K562 (cell line): ENCODE measurements at regions not wholly inside any gene's neighbourhood (a gene's known extent, or its start where the extent isn't known, plus 50 kb on each side); places are given as distances from the start of the nearest gene placed in this dataset.

Source experiments
- ARID1B ChIP-seq: fragments of 450-650 bp; IDR thresholded peaks from 2 replicates; pipeline ENCODE4 v1.6.1; 2016; ENCODE audit warnings: antibody characterized with exemption, mild to moderate bottlenecking, inconsistent platforms
- C11orf30 ChIP-seq: fragments of 450-650 bp; IDR thresholded peaks from 2 replicates; pipeline ENCODE4 v1.6.1; 2016; ENCODE audit warnings: low read depth, mild to moderate bottlenecking
- CBX3 ChIP-seq, 2 experiments: IDR thresholded peaks; 1 replicate in 1 of 2; 2 replicates in 1 of 2; pipeline ENCODE4 v1.6.1; 2012; ENCODE audit warnings: inconsistent platforms in 2 of 2, low read length in 2 of 2, borderline replicate concordance in 1 of 2, control low read depth in 1 of 2
- CEBPZ ChIP-seq: fragments of 150-350 bp; IDR thresholded peaks from 2 replicates; pipeline ENCODE4 v1.6.1; 2014; ENCODE audit warnings: low read depth, mild to moderate bottlenecking, low read length, borderline replicate concordance
- ELF1 ChIP-seq: fragments of 200-800 bp; sonication (Bioruptor generic); IDR thresholded peaks from 2 replicates; pipeline ENCODE4 v1.6.1; 2016; ENCODE audit warnings: missing genetic modification characterization, missing compliant biosample characterization
- ERF ChIP-seq: fragments of 450-650 bp; formaldehyde crosslinking; IDR thresholded peaks from 2 replicates; pipeline ENCODE4 v1.4.0; 2020; ENCODE audit warnings: mild to moderate bottlenecking, mixed read lengths
- GTF3C2 ChIP-seq: IDR thresholded peaks from 3 replicates; pipeline ENCODE4 v1.6.1; 2011; ENCODE audit warnings: borderline replicate concordance, mild to moderate bottlenecking, moderate library complexity; ENCODE audit not compliant: insufficient read length; ENCODE audit errors: extremely low read depth
- HMBOX1 ChIP-seq: sonication (generic); IDR thresholded peaks from 2 replicates; pipeline ENCODE4 v1.6.1; 2016
- NFIC ChIP-seq: fragments of 450-650 bp; IDR thresholded peaks from 2 replicates; pipeline ENCODE4 v1.6.1; 2017; ENCODE audit warnings: mild to moderate bottlenecking, inconsistent platforms
- NFYB ChIP-seq: IDR thresholded peaks from 2 replicates; pipeline ENCODE4 v1.6.1; 2011; ENCODE audit warnings: mild to moderate bottlenecking, moderate library complexity; ENCODE audit not compliant: insufficient read length; ENCODE audit errors: extremely low read depth
- PML ChIP-seq: IDR thresholded peaks from 2 replicates; pipeline ENCODE4 v1.6.1; 2012; ENCODE audit warnings: low read length, inconsistent platforms
- PTTG1 ChIP-seq: fragments of 450-650 bp; IDR thresholded peaks from 2 replicates; pipeline ENCODE4 v1.6.1; 2016; ENCODE audit warnings: low read depth, mild to moderate bottlenecking, missing genetic modification characterization, missing compliant biosample characterization
- RBM15 ChIP-seq: fragments of 200-400 bp; formaldehyde crosslinking; IDR thresholded peaks from 2 replicates; pipeline ENCODE4 v1.6.1; 2018; ENCODE audit warnings: mild to moderate bottlenecking, low read length, moderate library complexity; ENCODE audit not compliant: insufficient read depth
- SPI1 ChIP-seq: IDR thresholded peaks from 2 replicates; pipeline ENCODE4 v1.6.1; 2011; ENCODE audit warnings: low read depth, low read length, control low read depth, borderline replicate concordance
- ZBTB11 ChIP-seq, 3 experiments: fragments of 200-800 bp in 1 of 3; fragments of 250-450 bp in 1 of 3; fragments of 450-650 bp in 1 of 3; sonication (Bioruptor Pico) in 1 of 3; sonication (Bioruptor generic) in 1 of 3; formaldehyde crosslinking in 1 of 3; IDR thresholded peaks; 2 replicates each; pipeline versions ENCODE4 v1.6.1 to v1.8.0; 2016 to 2022; ENCODE audit warnings: mild to moderate bottlenecking in 2 of 3, missing genetic modification characterization in 2 of 3, missing compliant biosample characterization in 1 of 3, moderate library complexity in 1 of 3

- TF ChIP-seq HMBOX1: peak; percentile 31; the same call in 1 of the 2 replicates
- TF ChIP-seq CEBPZ: no peak
- no peak for TF ChIP-seq GTF3C2
- TF ChIP-seq PTTG1 (tag): no peak
- TF ChIP-seq ELF1 (tag): peak; percentile 82
- TF ChIP-seq PML: no peak; the same call in 1 of the 2 replicates
- peak; percentile 20 for TF ChIP-seq NFYB
- TF ChIP-seq CBX3 (IDR thresholded peaks at IDR 0.05; ENCODE audit: borderline replicate concordance in 1 of 2, low read length in 2 of 2): peak in 1 of 2 experiments; percentile 78; a peak in 1 of 3 replicates
- TF ChIP-seq NFIC: peak; percentile 45; the same call in 1 of the 2 replicates
- TF ChIP-seq ARID1B: peak; percentile 91
- TF ChIP-seq C11orf30: peak; percentile 54
- no peak for TF ChIP-seq ERF (CRISPR knock-in tag)
- TF ChIP-seq SPI1: peak; percentile 22; the same call in 1 of the 2 replicates
- no peak for TF ChIP-seq RBM15
- peak in 1 of 3 experiments; percentile 83; a peak in 2 of 6 replicates for TF ChIP-seq ZBTB11 (CRISPR knock-in tag; IDR thresholded peaks at IDR 0.05)
These were observed 72.8 kb downstream of the CD2 start (continued) for GRCh38 chr1:116826818-116827606.
